ENCODE measurements at regions not wholly inside any gene's neighbourhood (a gene's known extent, or its start where the extent isn't known, plus 50 kb on each side); places are given as distances from the start of the nearest gene placed in this dataset.

DNA sequence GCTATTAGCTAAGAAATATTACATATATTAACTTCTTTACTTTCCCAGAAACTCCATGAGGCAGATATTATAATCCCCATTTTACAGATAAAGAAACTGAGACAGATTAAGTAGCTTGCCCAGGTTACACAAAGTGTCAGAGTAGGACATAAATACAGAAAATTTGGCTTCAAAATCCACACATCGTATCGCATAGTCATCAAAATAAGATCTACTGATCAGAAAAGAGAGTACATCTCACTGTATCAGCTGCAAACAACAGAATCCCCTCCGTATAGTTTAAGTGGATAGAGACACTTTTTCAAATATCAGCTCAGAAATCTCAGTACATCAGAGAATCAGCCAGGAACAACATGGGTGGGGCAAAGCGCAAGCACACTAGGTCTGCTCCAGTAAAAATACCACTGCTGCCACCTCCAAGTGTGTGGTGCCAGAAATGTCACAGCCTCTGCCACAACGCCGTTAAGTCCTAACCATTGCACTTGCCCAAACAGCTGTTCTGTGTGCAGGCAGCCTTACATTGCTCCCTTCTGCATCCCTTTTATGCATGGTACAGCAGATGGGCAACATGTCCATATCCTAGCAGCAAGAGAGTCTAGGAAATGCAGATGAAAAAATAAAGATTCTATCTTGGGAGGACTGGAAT is 204.8 kb downstream of the KLF12 start:
- DNase-seq: no peak

- peak in 1 of 5 donors; percentile 15 for DNase-seq
These were observed 209.6 kb downstream of the KLF12 start for GRCh38 chr13:73924607-73925006.

GRCh38 chr13:73922493-73923393 is 211.5 kb downstream of the KLF12 start:
- no peak for DNase-seq

DNA sequence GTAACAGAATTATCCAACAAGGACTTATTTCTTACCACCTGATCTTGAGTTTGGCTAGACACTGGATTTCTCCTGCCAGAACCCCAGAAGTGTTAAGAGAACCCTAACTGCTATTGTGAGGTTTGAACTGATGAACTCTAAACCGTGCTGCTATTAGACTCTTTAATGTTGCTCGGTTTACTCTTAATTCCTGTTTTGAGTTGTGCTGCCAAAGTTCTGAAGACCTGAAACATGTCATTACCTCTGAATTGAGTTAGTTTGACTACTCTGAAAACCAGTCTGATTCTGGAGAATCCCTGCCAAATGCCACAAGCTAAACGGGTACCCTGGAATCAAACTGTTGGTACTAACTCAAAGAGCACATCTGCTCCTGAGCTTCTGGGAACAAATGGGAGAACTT is 215.5 kb downstream of the KLF12 start:
- DNase-seq: no peak

GRCh38 chr13:73913751-73914518 is 220.3 kb downstream of the KLF12 start:
- no peak for DNase-seq

DNA sequence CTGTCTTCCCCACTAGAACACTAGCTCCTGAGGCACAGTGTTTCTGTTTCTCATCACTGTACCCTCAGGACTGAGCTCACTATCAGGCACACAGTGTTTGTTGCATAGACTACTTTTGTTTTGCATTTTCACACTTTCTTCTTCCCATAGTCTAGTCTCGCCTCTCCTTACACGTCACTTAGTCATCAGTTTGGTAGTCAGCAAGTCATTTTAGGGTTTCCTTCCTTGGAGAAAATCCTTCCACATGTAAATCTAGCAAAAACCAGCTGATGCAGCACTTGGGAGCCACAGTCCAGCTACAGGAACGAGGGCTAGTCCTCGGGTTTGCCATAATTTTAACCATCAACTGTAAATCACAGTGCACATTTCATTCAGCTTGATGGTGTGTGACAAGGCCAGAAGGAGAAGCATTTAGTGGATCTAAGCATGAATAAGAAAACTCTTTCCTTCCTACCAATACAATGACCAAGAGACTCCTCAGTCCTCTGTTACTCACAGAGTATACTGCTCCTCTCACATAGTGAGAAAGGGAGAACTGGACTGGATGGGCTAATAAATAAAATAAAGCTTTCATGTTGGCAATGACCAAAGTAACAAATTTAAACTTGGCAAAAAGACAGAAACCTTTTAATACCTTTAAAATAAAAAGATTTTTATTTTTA is 221.0 kb downstream of the KLF12 start:
- DNase-seq: no peak

- no peak for DNase-seq
These were observed 222.8 kb downstream of the KLF12 start for GRCh38 chr13:73911361-73911760.

GRCh38 chr13:73910733-73911132 is 223.5 kb downstream of the KLF12 start:
- DNase-seq: no peak

DNA sequence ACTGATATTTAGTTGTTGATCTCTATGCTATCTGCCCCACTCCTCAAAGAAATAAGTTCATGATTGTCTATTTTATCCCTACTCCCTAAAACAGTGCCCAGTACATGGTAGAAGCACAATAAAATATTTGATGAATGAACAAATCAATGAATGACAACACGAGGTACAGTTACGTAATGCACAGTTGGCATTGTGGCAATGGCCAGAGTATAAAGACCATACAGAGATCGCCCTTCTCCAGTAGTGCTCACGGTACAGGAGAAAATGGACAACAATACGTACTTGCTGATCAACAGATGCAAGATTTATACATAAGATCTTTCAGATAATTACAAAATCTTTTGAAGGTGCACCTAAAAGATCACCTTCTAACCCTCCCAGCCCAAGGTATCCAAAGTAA is 225.4 kb downstream of the KLF12 start:
- DNase-seq: no peak

DNA sequence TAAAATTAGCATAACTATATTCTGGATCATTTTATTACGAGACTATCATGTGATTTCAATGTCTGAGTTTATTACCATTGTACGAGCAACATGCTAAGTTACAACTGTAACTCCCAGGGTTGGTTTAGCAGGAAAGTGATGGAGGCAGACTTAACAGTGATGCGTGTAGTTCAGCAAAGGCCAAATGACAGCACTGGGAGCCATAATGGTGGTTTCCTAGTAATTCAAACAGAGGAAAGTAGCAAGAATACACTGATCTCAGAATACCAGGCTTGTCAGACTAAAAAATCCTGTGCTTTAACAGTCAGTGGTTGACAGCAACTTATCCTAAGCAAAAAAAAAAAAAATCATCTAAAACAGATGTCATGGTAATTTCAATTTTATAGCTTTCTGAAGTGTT is 229.6 kb downstream of the KLF12 start:
- DNase-seq: no peak

- no peak for DNase-seq
These were observed 230.6 kb downstream of the KLF12 start for GRCh38 chr13:73903561-73903960.

DNA sequence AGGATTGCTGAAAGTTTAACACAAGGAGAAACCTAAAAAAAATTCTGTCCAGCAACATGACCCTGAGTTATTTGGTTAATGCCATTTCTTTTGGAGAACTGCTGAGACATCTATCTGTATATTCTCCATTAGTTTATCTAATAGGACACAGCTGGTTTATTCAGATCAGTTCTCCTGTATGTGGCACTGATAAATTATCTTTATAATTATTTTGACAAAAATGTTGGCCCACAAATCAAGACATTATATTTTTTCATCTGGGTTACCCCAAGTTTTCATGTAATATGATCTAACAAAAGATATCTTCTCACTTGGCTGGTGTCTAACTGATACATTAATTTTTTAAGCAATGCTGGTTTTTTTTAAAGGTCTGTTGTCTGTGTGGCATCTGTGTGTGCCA is 231.4 kb downstream of the KLF12 start:
- no peak for DNase-seq

GRCh38 chr13:73902296-73902695 is 231.9 kb downstream of the KLF12 start:
- DNase-seq: no peak

DNA sequence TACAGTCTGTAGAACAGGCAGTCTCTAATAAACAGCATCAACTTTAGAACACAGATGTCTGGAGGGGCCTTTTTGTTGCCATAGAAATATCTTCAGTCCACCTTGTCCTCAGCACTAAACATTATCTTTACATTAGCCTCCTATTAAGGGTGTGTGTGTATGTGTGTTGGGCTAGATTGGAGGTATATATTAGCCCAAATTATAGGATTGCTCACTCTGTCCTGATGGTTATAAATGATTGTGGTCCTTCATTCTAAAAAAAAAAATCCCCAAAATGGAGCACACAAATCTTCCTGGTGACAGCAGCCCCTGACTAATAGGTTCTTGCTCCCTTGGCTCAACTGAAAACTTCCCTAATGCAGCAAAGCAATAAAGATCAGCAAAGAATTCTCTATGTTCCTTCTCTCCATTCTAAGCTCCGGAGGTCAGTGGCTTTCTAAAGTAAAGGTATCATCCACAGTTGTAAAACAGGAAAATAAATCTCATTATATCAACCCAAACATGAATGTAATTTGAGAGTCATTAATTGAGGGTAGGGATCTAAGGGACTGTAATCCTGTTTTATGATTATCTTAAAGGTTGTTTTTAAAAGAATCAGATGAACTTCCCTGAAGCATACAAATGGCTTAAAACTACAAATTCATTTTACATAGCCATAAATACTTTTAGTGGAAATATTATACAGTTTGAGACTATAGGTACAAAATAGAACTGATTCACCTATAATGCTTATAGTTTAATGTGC is 232.7 kb downstream of the KLF12 start:
- DNase-seq: no peak

DNA sequence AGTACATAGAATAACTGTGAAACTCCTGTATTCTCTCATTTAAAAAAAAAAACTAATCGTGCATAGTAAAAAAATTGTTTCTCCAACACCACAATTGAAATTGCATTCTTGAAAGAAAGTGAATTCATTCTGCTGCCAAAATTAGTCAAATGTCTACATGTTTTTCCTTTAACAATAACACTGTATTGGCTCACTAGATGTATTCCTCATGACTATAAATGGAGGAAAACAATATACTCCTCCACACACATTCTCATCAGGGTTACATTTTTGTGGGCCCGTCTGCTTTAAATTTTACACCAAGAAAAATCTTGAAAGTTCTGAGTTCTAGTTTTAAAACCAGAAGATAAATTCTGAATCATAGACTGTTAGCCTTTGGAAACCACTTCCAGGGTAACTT is 233.6 kb downstream of the KLF12 start:
- no peak for DNase-seq

- no peak for DNase-seq
These were observed 235.3 kb downstream of the KLF12 start for GRCh38 chr13:73898899-73899298.

DNA sequence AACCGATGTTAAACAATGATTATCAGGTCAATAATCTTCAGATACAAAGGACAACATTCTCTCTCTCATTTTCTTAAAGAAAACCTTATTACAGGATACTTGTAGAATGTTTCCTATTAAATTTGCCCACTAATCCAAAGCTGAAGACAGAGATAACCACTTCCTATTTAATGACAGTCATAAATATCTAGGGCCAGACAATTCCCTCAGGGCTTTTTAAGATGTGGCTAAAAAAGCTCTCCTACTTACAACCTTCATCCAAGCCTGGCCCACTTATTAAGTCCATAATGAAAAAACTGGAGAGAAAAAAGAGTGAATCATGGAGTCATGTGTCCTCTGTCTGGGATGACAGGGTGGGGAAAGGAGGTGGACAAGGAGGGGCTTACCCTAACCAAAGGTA is 235.9 kb downstream of the KLF12 start:
- DNase-seq: no peak

DNA sequence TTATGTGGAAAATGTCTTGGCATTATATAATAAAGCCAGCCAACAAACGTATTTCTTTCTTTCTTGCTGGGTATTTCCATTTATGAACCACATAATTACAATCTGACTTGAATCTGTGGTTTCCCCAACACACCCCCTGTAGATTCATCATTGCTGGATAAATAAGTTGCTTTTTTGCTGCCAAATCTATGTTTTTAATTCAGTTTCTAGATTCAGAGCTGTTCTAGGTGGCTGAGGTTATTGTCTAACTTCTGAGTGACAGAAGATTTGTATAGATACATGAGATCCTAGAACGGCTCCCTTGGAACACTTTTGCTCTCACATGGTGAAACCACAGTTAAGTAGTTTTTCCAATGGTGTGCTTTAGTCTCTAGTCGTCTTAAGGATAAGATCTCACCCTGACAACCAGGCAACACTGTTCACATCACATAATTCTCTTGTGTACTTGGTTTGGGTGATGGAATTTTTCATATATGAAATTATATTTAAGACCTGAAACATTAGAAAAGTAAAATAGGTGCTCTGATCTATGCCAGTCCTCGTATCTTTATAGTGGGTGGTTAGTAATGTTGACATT is 239.1 kb downstream of the KLF12 start:
- DNase-seq: no peak

GRCh38 chr13:73893833-73894232 is 240.4 kb downstream of the KLF12 start:
- DNase-seq: no peak

- DNase-seq: no peak
These were observed 242.4 kb downstream of the KLF12 start for GRCh38 chr13:73891805-73892204.

DNA sequence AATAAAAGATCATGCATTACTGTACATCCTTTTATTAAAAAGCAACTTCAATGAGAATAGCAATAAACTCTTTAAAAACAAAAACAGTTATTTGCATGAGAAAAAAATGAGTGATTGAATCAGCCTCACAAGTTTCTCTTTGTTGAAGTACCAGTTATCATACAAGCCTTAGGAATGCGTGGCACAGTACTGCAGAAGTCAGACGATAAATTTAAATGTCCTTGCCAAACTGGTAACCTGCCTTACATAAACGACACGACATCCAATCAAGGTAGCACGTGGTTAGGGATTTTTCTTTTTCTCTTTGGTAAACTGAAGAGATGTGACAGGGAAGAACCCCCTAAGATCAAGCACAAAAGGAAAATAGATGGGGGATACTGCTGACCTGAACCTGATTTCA is 251.0 kb downstream of the KLF12 start:
- DNase-seq: no peak

GRCh38 chr13:73880365-73880764 is 253.8 kb downstream of the KLF12 start:
- DNase-seq: no peak
